H1 (cell line): ENCODE measurements at regions not wholly inside any gene's neighbourhood (a gene's known extent, or its start where the extent isn't known, plus 50 kb on each side); places are given as distances from the start of the nearest gene placed in this dataset.

Experiments used
- CTCF ChIP-seq, 3 experiments: IDR thresholded peaks; 1 replicate in 2 of 3; 2 replicates in 1 of 3; pipeline versions ENCODE4 v1.5.1 to v1.6.1; 2011; ENCODE audit warnings: low read length in 3 of 3, mild to moderate bottlenecking in 3 of 3, inconsistent platforms in 2 of 3, low read depth in 1 of 3, moderate library complexity in 1 of 3; ENCODE audit not compliant: insufficient read depth in 1 of 3; ENCODE audit errors: control extremely low read depth in 1 of 3

DNA sequence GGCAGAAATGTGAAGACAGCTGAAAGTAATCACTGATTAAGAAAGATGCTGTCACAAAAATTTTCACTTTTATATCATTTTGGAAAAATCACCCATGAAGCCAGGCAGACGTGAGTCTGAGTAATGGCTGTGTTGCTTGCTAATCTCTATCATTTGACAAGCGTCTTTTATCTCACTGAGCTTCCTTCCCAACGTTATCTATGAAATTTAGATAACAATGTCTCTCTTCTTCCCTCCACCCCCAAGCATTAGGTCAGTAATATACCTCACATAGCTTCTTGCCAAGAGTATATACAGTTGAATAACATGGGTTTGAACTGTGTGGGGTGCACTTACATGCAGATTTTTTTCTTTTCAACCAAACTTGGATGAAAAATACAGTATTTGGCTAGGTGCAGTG is 388.6 kb upstream of the NRXN1 start (continued):
- no peak for TF ChIP-seq CTCF (IDR thresholded peaks at IDR 0.05; ENCODE audit: control extremely low read depth in 1 of 3, insufficient read depth in 1 of 3, low read depth in 1 of 3, low read length in 3 of 3)
